HUES6 (cell line): ENCODE measurements at regions not wholly inside any gene's neighbourhood (a gene's known extent, or its start where the extent isn't known, plus 50 kb on each side); places are given as distances from the start of the nearest gene placed in this dataset.

Source experiments
- H3K27ac ChIP-seq: 2 replicates; pipeline ENCODE4 v1.7.0; 2013; ENCODE audit warnings: low read depth, mild to moderate bottlenecking, low read length, inconsistent platforms
- H3K27me3 ChIP-seq: 2 replicates; pipeline ENCODE4 v1.6.1; 2013; ENCODE audit warnings: low read length; ENCODE audit not compliant: control insufficient read depth, insufficient read depth
- H3K36me3 ChIP-seq: 2 replicates; pipeline ENCODE4 v1.6.1; 2013; ENCODE audit warnings: low read length; ENCODE audit not compliant: control insufficient read depth, insufficient read depth
- H3K4me1 ChIP-seq: 2 replicates; pipeline ENCODE4 v1.6.1; 2013; ENCODE audit warnings: low read length; ENCODE audit not compliant: control insufficient read depth, insufficient read depth
- H3K4me3 ChIP-seq: 2 replicates; pipeline ENCODE4 v1.5.1; 2013; ENCODE audit warnings: low read depth, low read length
- H3K9ac ChIP-seq: one replicate; pipeline ENCODE4 v1.6.1; 2013; ENCODE audit warnings: mild to moderate bottlenecking, low read length
- H3K9me3 ChIP-seq: 2 replicates; pipeline ENCODE4 v1.6.1; 2013; ENCODE audit warnings: low read depth, low read length; ENCODE audit not compliant: control insufficient read depth, insufficient read depth

DNA sequence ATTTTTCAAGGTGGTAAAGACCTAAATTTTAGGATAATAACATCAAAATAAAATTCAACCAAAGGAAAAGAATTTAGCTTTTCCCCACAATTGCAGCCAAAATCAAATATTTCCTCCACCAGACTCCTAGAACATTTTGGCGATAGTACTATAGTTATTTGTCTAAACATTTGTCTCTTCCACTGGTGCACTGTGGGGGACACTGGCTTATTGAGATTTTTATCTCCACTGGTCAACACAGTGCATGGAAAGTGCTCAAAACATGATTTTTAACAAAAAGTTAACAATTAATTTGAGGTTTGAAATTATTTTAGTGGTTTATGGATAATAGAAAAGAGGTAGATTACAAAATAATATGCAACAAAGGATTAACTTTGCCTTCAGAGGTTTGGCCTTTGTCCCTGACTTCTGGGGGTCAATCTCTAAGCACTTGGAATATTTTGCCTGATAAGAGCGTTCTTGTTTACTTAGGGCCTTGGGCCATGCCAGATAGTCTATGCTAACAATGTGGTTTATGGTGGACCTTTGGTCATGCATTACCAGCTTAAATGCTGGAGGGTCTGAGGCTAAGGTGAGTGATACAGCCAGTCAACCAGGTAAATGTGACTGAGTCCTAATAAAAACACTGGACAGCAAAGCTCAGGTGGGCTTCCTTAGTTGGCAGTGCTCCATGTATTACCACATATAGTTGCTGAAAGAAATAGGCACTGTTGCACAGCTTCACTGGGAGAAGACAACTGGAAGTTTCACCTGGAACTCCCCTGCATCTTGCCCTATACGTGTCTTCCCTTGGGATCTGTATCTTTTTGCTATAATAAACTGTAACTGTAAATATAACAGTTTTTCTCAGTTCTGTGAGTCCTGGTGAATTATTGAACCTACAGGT lies 67.2 kb upstream of the SATB2 start:
- H3K36me3 ChIP-seq = no peaks in the 10 kb centered on the region
- H3K27ac ChIP-seq = no peak overlapping the region
- H3K9me3 ChIP-seq = no peaks in the 10 kb centered on the region
- H3K9ac ChIP-seq = no peak overlapping the region
- no peaks in the 10 kb centered on the region for H3K27me3 ChIP-seq
- H3K4me3 ChIP-seq = no peak overlapping the region
- H3K4me1 ChIP-seq = no peaks in the 10 kb centered on the region

DNA sequence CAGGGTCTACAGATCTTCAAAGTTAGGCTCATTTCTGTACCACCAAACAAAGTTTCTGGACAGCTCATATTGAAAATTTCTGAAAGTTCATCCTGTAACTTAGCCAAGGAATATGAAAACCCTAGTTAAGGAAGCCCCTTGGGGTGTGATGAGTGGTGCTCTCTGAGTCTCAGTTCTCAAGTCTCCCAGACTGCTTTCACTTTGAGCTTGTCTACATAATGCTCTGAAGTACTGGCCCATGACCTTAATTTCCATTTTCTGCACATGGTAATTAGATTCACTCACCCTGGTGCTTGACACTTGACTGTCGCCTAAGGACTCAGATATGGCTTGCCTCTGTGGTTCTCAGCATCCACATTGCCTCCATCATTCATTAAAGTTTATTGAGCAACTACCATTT lies 51.7 kb upstream of the SATB2 start:
- Histone ChIP-seq H3K4me3 (no peak overlapping the region), H3K27me3 (no peaks in the 10 kb centered on the region), H3K9me3 (no peaks in the 10 kb centered on the region), H3K36me3 (no peaks in the 10 kb centered on the region), H3K9ac (no peak overlapping the region), H3K27ac (no peak overlapping the region), H3K4me1 (no peaks in the 10 kb centered on the region)
